22Rv1 (cell line): ENCODE measurements at regions not wholly inside any gene's neighbourhood (a gene's known extent, or its start where the extent isn't known, plus 50 kb on each side); places are given as distances from the start of the nearest gene placed in this dataset.

Experiments used
- H3K27ac ChIP-seq: fragments of 450-650 bp; 2 replicates; pipeline ENCODE4 v1.5.1; 2017
- CTCF ChIP-seq: fragments of 450-650 bp; IDR thresholded peaks from 2 replicates; pipeline ENCODE4 v1.5.1; 2017; ENCODE audit warnings: mild to moderate bottlenecking
- ZFX ChIP-seq: fragments of 450-650 bp; IDR thresholded peaks from 2 replicates; pipeline ENCODE4 v1.6.1; 2017; ENCODE audit warnings: antibody characterized with exemption, borderline replicate concordance

GRCh38 chr15:100765467-100766241 is 114.0 kb upstream of the ALDH1A3 start:
- no peak overlapping the region for H3K27ac ChIP-seq

DNA sequence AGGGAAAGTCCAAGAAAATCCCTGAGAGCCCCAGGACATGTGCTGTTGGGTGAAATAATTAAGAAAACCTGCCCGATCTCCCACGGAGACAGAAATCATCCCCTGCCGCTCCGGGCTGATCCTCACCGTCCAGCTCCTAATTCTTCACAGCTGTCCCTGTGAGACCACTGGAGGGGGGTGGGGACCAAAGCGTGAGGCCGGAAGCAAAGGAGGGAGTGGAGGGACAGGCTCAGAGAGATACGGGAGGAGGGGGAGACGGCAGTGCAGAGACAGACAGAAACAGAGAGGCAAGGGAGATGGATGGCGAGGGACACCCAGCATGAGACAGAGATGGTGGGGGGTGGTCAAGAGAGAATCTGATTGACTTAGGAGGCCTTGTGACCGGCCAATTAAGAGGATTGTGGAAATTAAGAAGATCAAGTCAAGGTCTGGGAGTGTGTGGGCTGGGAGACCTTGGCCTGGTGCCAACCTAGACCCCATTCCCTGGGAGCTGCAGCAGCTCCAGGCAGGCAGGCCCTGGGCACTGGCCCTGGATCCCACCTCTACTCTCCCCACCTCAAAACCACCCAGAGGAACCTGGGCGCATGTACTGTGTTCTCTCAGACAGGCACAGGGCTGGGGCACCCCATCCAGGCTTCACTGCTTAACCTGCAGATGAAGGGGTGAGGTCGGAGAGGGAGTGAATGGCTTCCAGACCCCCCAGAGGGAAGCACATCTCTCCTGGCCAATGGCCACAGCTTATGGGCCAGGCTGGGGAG is 113.2 kb upstream of the ALDH1A3 start:
- H3K27ac ChIP-seq, result no peak overlapping the region
- TF ChIP-seq CTCF (no peak), ZFX (no peak)

More at GRCh38 chr15:100765467-100766241, 114.0 kb upstream of the ALDH1A3 start:
- TF ChIP-seq ZFX, result no peak
- no peak for TF ChIP-seq CTCF

GRCh38 chr15:100767001-100767825 is 112.4 kb upstream of the ALDH1A3 start:
- no peak for TF ChIP-seq ZFX
- no peak for TF ChIP-seq CTCF

DNA sequence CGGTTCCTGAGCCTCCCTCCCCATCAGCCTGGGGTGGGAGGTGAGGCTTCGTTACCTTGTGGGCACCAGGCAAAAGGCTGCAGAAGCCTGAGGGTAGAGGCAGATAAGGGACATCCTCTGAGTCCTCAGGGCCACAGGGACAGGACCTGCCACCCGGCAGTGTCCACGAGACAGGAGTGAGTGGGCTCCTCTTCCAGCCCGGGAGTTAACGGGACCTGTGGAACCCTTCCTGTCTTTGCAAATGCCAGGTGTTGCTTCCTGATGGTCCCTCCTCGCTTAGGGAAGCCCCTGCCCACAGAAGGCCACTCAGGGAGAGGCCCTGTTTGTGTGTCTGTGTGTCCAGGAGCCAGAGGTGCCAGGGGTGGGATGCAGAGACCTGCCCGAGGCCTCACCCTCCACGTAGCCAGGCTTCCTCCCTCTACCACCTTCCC is 111.1 kb upstream of the ALDH1A3 start:
- TF ChIP-seq CTCF (no peak), ZFX (no peak)
- H3K27ac ChIP-seq, result no peak overlapping the region

More at GRCh38 chr15:100767001-100767825, 112.4 kb upstream of the ALDH1A3 start:
- H3K27ac ChIP-seq, result no peak overlapping the region

DNA sequence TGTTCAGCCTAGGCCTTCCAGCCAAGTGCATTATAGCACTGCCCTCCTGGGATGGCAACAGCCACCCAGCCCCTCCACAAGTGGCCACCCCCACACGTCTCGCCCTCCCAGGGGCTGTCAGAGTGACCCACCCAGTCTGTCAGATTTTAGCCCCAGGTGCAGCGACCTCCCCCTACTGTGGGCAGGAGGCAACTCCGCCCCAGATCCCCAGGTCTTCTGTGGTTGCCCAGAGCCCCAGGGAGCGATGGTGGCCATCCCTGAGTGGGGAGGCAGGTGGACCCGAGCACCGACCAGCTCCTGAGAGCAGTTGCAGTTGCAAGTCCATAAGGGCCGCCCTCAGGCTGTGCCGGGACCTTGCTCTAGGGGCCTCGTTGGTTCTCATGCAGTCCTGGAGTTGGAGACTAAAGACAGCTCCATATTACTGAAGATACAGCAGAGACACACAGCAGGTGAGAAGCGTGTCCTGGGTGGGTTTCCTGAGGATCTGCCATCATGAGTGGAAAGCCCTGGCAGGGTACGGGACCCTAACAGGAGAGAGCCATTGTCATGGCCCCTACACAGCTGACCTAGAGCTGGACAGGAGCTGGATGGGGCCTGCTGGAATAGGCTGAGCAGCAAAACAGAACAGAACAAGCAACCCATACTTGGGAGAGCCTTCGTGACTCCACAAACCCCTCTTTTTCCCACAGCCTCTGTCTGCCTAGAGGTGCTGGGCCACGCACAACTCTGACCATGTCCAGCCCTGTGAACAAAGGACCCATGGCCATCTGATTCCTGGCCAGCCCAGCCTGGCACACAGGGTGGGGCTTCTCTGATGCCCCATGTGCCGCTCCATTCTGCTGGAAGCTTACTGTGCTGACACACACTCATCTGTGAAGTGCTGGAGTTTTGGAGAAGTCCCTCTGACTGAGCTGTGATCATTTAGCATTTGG is 110.3 kb upstream of the ALDH1A3 start:
- TF ChIP-seq CTCF (no peak), ZFX (no peak)
- no peak overlapping the region for H3K27ac ChIP-seq

GRCh38 chr15:100769975-100770340 is 109.7 kb upstream of the ALDH1A3 start:
- TF ChIP-seq CTCF, result no peak
- no peak for TF ChIP-seq ZFX
- no peak overlapping the region for H3K27ac ChIP-seq
